Transverse colon (tissue), 4 donors: ENCODE measurements at regions not wholly inside any gene's neighbourhood (a gene's known extent, or its start where the extent isn't known, plus 50 kb on each side); places are given as distances from the start of the nearest gene placed in this dataset.

ENCODE experiments used
- DNase-seq: peaks from one replicate; pipeline ENCODE4 v3.0.0-alpha.2; 2019
- H3K27ac ChIP-seq, 4 donors: fragments of 200-600 bp; sonication (generic); 2 replicates each; pipeline ENCODE4 v1.5.1; 2016 to 2018; ENCODE audit warnings: inconsistent platforms in 4 of 4
- H3K27me3 ChIP-seq: fragments of 200-600 bp; sonication (generic); 2 replicates; pipeline ENCODE4 v1.5.1; 2017; ENCODE audit warnings: inconsistent platforms
- H3K36me3 ChIP-seq, 4 donors: fragments of 200-600 bp; sonication (generic); 2 replicates each; pipeline ENCODE4 v1.5.1; 2017 to 2019; ENCODE audit warnings: inconsistent platforms in 4 of 4
- H3K4me1 ChIP-seq, 4 donors: fragments of 200-600 bp; sonication (generic); 2 replicates each; pipeline ENCODE4 v1.5.1; 2017 to 2020; ENCODE audit warnings: inconsistent platforms in 4 of 4
- H3K4me3 ChIP-seq, 4 donors: fragments of 200-600 bp; sonication (generic); 1 replicate in 1 of 4; 2 replicates in 3 of 4; pipeline versions ENCODE4 v1.5.1 to v1.6.1; 2017 to 2019; ENCODE audit warnings: inconsistent platforms in 4 of 4
- H3K9me3 ChIP-seq, 2 donors: fragments of 200-600 bp; sonication (generic); 2 replicates each; pipeline ENCODE4 v1.5.1; 2017 to 2019; ENCODE audit warnings: inconsistent platforms in 2 of 2
- EP300 ChIP-seq: sonication (generic); formaldehyde crosslinking; IDR thresholded peaks from one replicate; pipeline ENCODE4 v1.6.1; 2017; ENCODE audit warnings: antibody characterized with exemption, low read depth
- POLR2A ChIP-seq: fragments of 450-650 bp; IDR thresholded peaks from one replicate; pipeline ENCODE4 v1.6.1; 2016; ENCODE audit warnings: antibody characterized with exemption, mild to moderate bottlenecking, moderate library complexity
- POLR2AphosphoS5 ChIP-seq, 3 donors: sonication (generic); formaldehyde crosslinking; IDR thresholded peaks; one replicate each; pipeline ENCODE4 v1.6.1; 2016; ENCODE audit warnings: antibody characterized with exemption in 3 of 3
- WGBS, 2 donors: methylation state at CpG; one replicate each; pipeline ENCODE4 v1.1.5; 2018; ENCODE audit warnings: low coverage in 1 of 2; 5-methylcytosine and 5-hydroxymethylcytosine counted together
- in situ Hi-C, 4 donors: fragments of 200-750 bp; cut with MboI; loops; one replicate each; pipeline versions ENCODE4 v1.15.0 to v1.15.1; 2017; ENCODE audit warnings: low sequenced_read_pairs in 3 of 4, low pct_ligation_motif_present in 1 of 4, low pct_unique_long_range_greater_than_20kb in 1 of 4
- intact Hi-C: fragments of 100-400 bp; cut with DNase I; formaldehyde crosslinking; loops from one replicate; pipeline ENCODE4 v1.15.1; 2023; ENCODE audit warnings: low total_unique reads
- TF ChIP-seq, protein P1 (sequence below), 5 experiments: fragments of 200-600 bp in 3 of 5; fragments of 450-650 bp in 2 of 5; sonication (generic) in 3 of 5; IDR thresholded peaks; 1 replicate in 2 of 5; 2 replicates in 3 of 5; pipeline ENCODE4 v1.5.1; 2016 to 2017; ENCODE audit warnings: antibody characterized with exemption in 5 of 5, inconsistent platforms in 3 of 5, mild to moderate bottlenecking in 2 of 5, moderate library complexity in 1 of 5

GRCh38 chr18:75139226-75139911 lies 69.6 kb downstream of the PTGR3 start:
- H3K9me3 ChIP-seq: no peaks in the 10 kb centered on the region
- intact Hi-C loops: no loop called here
- WGBS, 2 donors: 77 to 83% methylated on average over 4 to 18 of the region's 18 CpGs
- H3K4me3 ChIP-seq: no peak overlapping the region
- DNase-seq: no peak
- H3K4me1 ChIP-seq: no peaks in the 10 kb centered on the region
- no peaks in the 10 kb centered on the region for H3K27me3 ChIP-seq
- no peak overlapping the region for H3K27ac ChIP-seq
- TF ChIP-seq, protein P1, sequence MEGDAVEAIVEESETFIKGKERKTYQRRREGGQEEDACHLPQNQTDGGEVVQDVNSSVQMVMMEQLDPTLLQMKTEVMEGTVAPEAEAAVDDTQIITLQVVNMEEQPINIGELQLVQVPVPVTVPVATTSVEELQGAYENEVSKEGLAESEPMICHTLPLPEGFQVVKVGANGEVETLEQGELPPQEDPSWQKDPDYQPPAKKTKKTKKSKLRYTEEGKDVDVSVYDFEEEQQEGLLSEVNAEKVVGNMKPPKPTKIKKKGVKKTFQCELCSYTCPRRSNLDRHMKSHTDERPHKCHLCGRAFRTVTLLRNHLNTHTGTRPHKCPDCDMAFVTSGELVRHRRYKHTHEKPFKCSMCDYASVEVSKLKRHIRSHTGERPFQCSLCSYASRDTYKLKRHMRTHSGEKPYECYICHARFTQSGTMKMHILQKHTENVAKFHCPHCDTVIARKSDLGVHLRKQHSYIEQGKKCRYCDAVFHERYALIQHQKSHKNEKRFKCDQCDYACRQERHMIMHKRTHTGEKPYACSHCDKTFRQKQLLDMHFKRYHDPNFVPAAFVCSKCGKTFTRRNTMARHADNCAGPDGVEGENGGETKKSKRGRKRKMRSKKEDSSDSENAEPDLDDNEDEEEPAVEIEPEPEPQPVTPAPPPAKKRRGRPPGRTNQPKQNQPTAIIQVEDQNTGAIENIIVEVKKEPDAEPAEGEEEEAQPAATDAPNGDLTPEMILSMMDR (IDR thresholded peaks at IDR 0.05): no peak
- TF ChIP-seq EP300 (no peak), POLR2AphosphoS5 (IDR thresholded peaks at IDR 0.05) (no peak), POLR2A (no peak)
- in situ Hi-C loops: no loop called here
- no peaks in the 10 kb centered on the region for H3K36me3 ChIP-seq

GRCh38 chr18:75137346-75137877 lies 71.5 kb downstream of the PTGR3 start:
- H3K27ac ChIP-seq: no peak overlapping the region
- 88 to 92% methylated on average over 2 to 11 of the region's 11 CpGs for WGBS, 2 donors
- in situ Hi-C loops (no loop called here), intact Hi-C loops (no loop called here)
- no peaks in the 10 kb centered on the region for H3K4me1 ChIP-seq
- no peaks in the 10 kb centered on the region for H3K36me3 ChIP-seq
- no peak overlapping the region for H3K4me3 ChIP-seq
- no peak for DNase-seq
- no peaks in the 10 kb centered on the region for H3K9me3 ChIP-seq
- TF ChIP-seq POLR2A (no peak), POLR2AphosphoS5 (IDR thresholded peaks at IDR 0.05) (no peak), EP300 (no peak)
- TF ChIP-seq, protein P1 (IDR thresholded peaks at IDR 0.05): no peak
- H3K27me3 ChIP-seq: no peaks in the 10 kb centered on the region

GRCh38 chr18:75135158-75135725 lies 73.7 kb downstream of the PTGR3 start:
- WGBS, 2 donors: 91% methylated on average over 14 of the region's 14 CpGs; no CpG with 5 or more reads in 1 of the 2 donors

DNA sequence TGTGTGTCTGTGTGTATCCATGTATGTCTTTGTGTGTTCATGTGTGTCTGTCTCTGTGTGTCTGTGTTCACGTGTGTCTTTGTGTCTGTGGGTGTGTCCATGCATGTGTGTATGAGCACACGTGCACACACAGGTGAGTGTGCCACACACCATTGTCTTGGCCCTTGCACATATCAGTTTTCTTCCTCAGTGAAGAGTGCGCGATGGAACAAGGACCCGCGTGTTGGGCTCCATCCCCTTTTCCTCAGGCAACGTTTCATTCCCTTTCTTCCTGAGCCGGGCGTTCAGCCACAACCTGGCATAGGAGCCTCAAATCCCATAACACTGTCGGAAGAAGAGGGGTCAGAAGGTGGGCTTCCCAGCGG lies 74.3 kb downstream of the PTGR3 start:
- Histone ChIP-seq H3K4me3 (no peak overlapping the region), H3K9me3 (no peaks in the 10 kb centered on the region), H3K27me3 (no peaks in the 10 kb centered on the region), H3K4me1 (no peaks in the 10 kb centered on the region), H3K36me3 (no peaks in the 10 kb centered on the region), H3K27ac (no peak overlapping the region)
- in situ Hi-C loops (no loop called here), intact Hi-C loops (no loop called here)
- DNase-seq: no peak
- WGBS, 2 donors: 94 to 96% methylated on average over 9 to 11 of the region's 11 CpGs
- TF ChIP-seq EP300 (no peak), POLR2A (no peak), POLR2AphosphoS5 (IDR thresholded peaks at IDR 0.05) (no peak)
- TF ChIP-seq, protein P1 (IDR thresholded peaks at IDR 0.05): no peak

More at GRCh38 chr18:75135158-75135725, 73.7 kb downstream of the PTGR3 start:
- no peak for TF ChIP-seq POLR2A
- no peak for TF ChIP-seq EP300
- TF ChIP-seq, protein P1 (IDR thresholded peaks at IDR 0.05): no peak
- no peak for TF ChIP-seq POLR2AphosphoS5 (IDR thresholded peaks at IDR 0.05)
- no peak for DNase-seq
- H3K36me3 ChIP-seq: no peaks in the 10 kb centered on the region
- in situ Hi-C loops (no loop called here), intact Hi-C loops (no loop called here)
- no peaks in the 10 kb centered on the region for H3K27me3 ChIP-seq
- H3K4me1 ChIP-seq: no peaks in the 10 kb centered on the region
- H3K27ac ChIP-seq: no peak overlapping the region
- no peaks in the 10 kb centered on the region for H3K9me3 ChIP-seq
- H3K4me3 ChIP-seq: no peak overlapping the region
